Pancreas (tissue), 10 donors: ENCODE measurements at regions not wholly inside any gene's neighbourhood (a gene's known extent, or its start where the extent isn't known, plus 50 kb on each side); places are given as distances from the start of the nearest gene placed in this dataset.

Source experiments
- ATAC-seq, 4 donors: fragments of 200-7000 bp; cut with Tn5 transposase; one replicate each; pipeline versions ENCODE4 v1.8.0 to v1.9.1; 2020; ENCODE audit warnings: mild to moderate bottlenecking in 4 of 4, moderate library complexity in 4 of 4
- DNase-seq, 6 donors: peaks; one replicate each; pipeline ENCODE4 v3.0.0-alpha.2; 2020
- FAIRE-seq: peaks from 2 replicates; lab custom pipeline; 2012; peaks lifted over from hg19 to GRCh38; lab: Jason Lieb, UNC
- H3K27ac ChIP-seq, 4 donors: fragments of 200-600 bp; sonication (generic); 1 replicate in 3 of 4; 2 replicates in 1 of 4; pipeline versions ENCODE4 v1.5.0 to v1.8.0; 2020
- H3K27me3 ChIP-seq, 4 donors: fragments of 200-600 bp; one replicate each; pipeline ENCODE4 v1.8.0; 2021
- H3K36me3 ChIP-seq, 3 donors: fragments of 200-600 bp; sonication (generic) in 1 of 3; one replicate each; pipeline versions ENCODE4 v1.5.0 to v1.8.0; 2020 to 2021
- H3K4me1 ChIP-seq, 3 donors: fragments of 200-600 bp; one replicate each; pipeline ENCODE4 v1.8.0; 2021
- H3K4me3 ChIP-seq, 4 donors: fragments of 200-600 bp; sonication (generic) in 2 of 4; one replicate each; pipeline versions ENCODE4 v1.5.0 to v1.8.0; 2020 to 2021
- H3K9me3 ChIP-seq, 4 donors: fragments of 200-600 bp; one replicate each; pipeline ENCODE4 v1.8.0; 2021
- CTCF ChIP-seq, 4 donors: fragments of 200-600 bp; sonication (generic) in 3 of 4; IDR thresholded peaks; one replicate each; pipeline versions ENCODE4 v1.5.0 to v1.8.0; 2021; ENCODE audit warnings: antibody characterized with exemption in 4 of 4
- WGBS, 2 donors: extraction: QIAGEN DNeasy Blood & Tissue Kit; methylation state at CpG; one replicate each; pipeline ENCODE4 v1.1.7; 2013; 5-methylcytosine and 5-hydroxymethylcytosine counted together
- intact Hi-C, 3 donors: fragments of 100-400 bp; cut with DNase I; formaldehyde crosslinking; loops; one replicate each; pipeline versions ENCODE4 v1.11.1 to v1.14.2; 2022
- donor health status: healthy with polysubstance abuse.
- donor health status: DM: no; HTN: no; CAD: no; lungs with moderate emphysema.
- donor health status: DM: no; HTN: no; CAD: no.
- donor health status: control.
- donor health status: control.
- donor health status: Bipolar disorder and iron deficiency.
- donor health status: DM: yes; HTN: yes; CAD: no.
- donor health status: DM: no; HTN: no; CAD: no.
- donor health status: DM: no; HTN: no; CAD: no.
- donor health status: DM: yes; HTN: yes; CAD: no.

- H3K9me3 ChIP-seq: no peaks in the 10 kb centered on the region
- intact Hi-C loops: no loop called here
- no peak overlapping the region for H3K4me3 ChIP-seq
- no peak overlapping the region for H3K27ac ChIP-seq
- H3K36me3 ChIP-seq: no peaks in the 10 kb centered on the region
- no peaks in the 10 kb centered on the region for H3K27me3 ChIP-seq
- no peak for FAIRE-seq
- no peak for TF ChIP-seq CTCF (IDR thresholded peaks at IDR 0.05)
- H3K4me1 ChIP-seq: no peaks in the 10 kb centered on the region
- no peak for ATAC-seq
- DNase-seq: no peak
- WGBS, 2 donors: 95 to 97% methylated on average over 3 of the region's 3 CpGs
Measured at GRCh38 chr1:55552636-55553035, 337.5 kb upstream of the USP24 start.

- no peaks in the 10 kb centered on the region for H3K36me3 ChIP-seq
- no peak for DNase-seq
- intact Hi-C loops: no loop called here
Measured at GRCh38 chr1:55547405-55547804, 332.2 kb upstream of the USP24 start.

GRCh38 chr1:55546553-55546952, 331.4 kb upstream of the USP24 start:
- no peak for FAIRE-seq
- 73 to 78% methylated on average over 1 of the region's 1 CpG for WGBS, 2 donors
- no peaks in the 10 kb centered on the region for H3K27me3 ChIP-seq

More at GRCh38 chr1:55547405-55547804, 332.2 kb upstream of the USP24 start:
- ATAC-seq (no peak), FAIRE-seq (no peak)
- Histone ChIP-seq H3K27ac (no peak overlapping the region), H3K4me3 (no peak overlapping the region), H3K27me3 (no peaks in the 10 kb centered on the region), H3K9me3 (no peaks in the 10 kb centered on the region), H3K4me1 (no peaks in the 10 kb centered on the region)
- WGBS, 2 donors: 88% methylated on average over 6 of the region's 6 CpGs
- no peak for TF ChIP-seq CTCF (IDR thresholded peaks at IDR 0.05)

GRCh38 chr1:55544826-55545225, 329.7 kb upstream of the USP24 start:
- Histone ChIP-seq H3K36me3 (no peaks in the 10 kb centered on the region), H3K9me3 (no peaks in the 10 kb centered on the region), H3K4me1 (no peaks in the 10 kb centered on the region), H3K4me3 (no peak overlapping the region), H3K27ac (no peak overlapping the region), H3K27me3 (no peaks in the 10 kb centered on the region)
- DNase-seq (no peak), FAIRE-seq (no peak), ATAC-seq (no peak)
- 90 to 95% methylated on average over 3 of the region's 3 CpGs for WGBS, 2 donors
- TF ChIP-seq CTCF (IDR thresholded peaks at IDR 0.05): no peak
- intact Hi-C loops: no loop called here

More at GRCh38 chr1:55546553-55546952, 331.4 kb upstream of the USP24 start:
- H3K9me3 ChIP-seq: no peaks in the 10 kb centered on the region
- no peak overlapping the region for H3K4me3 ChIP-seq
- ATAC-seq (no peak), DNase-seq (no peak)
- intact Hi-C loops: no loop called here
- H3K27ac ChIP-seq: no peak overlapping the region
- no peak for TF ChIP-seq CTCF (IDR thresholded peaks at IDR 0.05)
- H3K36me3 ChIP-seq: no peaks in the 10 kb centered on the region
- no peaks in the 10 kb centered on the region for H3K4me1 ChIP-seq

- Histone ChIP-seq H3K27me3 (no peaks in the 10 kb centered on the region), H3K27ac (no peak overlapping the region), H3K4me1 (no peaks in the 10 kb centered on the region), H3K9me3 (no peaks in the 10 kb centered on the region), H3K4me3 (no peak overlapping the region), H3K36me3 (no peaks in the 10 kb centered on the region)
- DNase-seq (no peak), FAIRE-seq (no peak), ATAC-seq (no peak)
- intact Hi-C loops: no loop called here
- no peak for TF ChIP-seq CTCF (IDR thresholded peaks at IDR 0.05)
Measured at GRCh38 chr1:55542901-55543504, 327.8 kb upstream of the USP24 start.
